Transverse colon (tissue), 4 donors: ENCODE measurements at regions not wholly inside any gene's neighbourhood (a gene's known extent, or its start where the extent isn't known, plus 50 kb on each side); places are given as distances from the start of the nearest gene placed in this dataset.

Experiments
- DNase-seq: peaks from one replicate; pipeline ENCODE4 v3.0.0-alpha.2; 2019
- H3K27ac ChIP-seq, 4 donors: fragments of 200-600 bp; sonication (generic); 2 replicates each; pipeline ENCODE4 v1.5.1; 2016 to 2018; ENCODE audit warnings: inconsistent platforms in 4 of 4
- H3K27me3 ChIP-seq: fragments of 200-600 bp; sonication (generic); 2 replicates; pipeline ENCODE4 v1.5.1; 2017; ENCODE audit warnings: inconsistent platforms
- H3K36me3 ChIP-seq, 4 donors: fragments of 200-600 bp; sonication (generic); 2 replicates each; pipeline ENCODE4 v1.5.1; 2017 to 2019; ENCODE audit warnings: inconsistent platforms in 4 of 4
- H3K4me1 ChIP-seq, 4 donors: fragments of 200-600 bp; sonication (generic); 2 replicates each; pipeline ENCODE4 v1.5.1; 2017 to 2020; ENCODE audit warnings: inconsistent platforms in 4 of 4
- H3K4me3 ChIP-seq, 4 donors: fragments of 200-600 bp; sonication (generic); 1 replicate in 1 of 4; 2 replicates in 3 of 4; pipeline versions ENCODE4 v1.5.1 to v1.6.1; 2017 to 2019; ENCODE audit warnings: inconsistent platforms in 4 of 4
- H3K9me3 ChIP-seq, 2 donors: fragments of 200-600 bp; sonication (generic); 2 replicates each; pipeline ENCODE4 v1.5.1; 2017 to 2019; ENCODE audit warnings: inconsistent platforms in 2 of 2
- CTCF ChIP-seq, 5 experiments: fragments of 200-600 bp in 3 of 5; fragments of 450-650 bp in 2 of 5; sonication (generic) in 3 of 5; IDR thresholded peaks; 1 replicate in 2 of 5; 2 replicates in 3 of 5; pipeline ENCODE4 v1.5.1; 2016 to 2017; ENCODE audit warnings: antibody characterized with exemption in 5 of 5, inconsistent platforms in 3 of 5, mild to moderate bottlenecking in 2 of 5, moderate library complexity in 1 of 5
- EP300 ChIP-seq: sonication (generic); formaldehyde crosslinking; IDR thresholded peaks from one replicate; pipeline ENCODE4 v1.6.1; 2017; ENCODE audit warnings: antibody characterized with exemption, low read depth
- POLR2A ChIP-seq: fragments of 450-650 bp; IDR thresholded peaks from one replicate; pipeline ENCODE4 v1.6.1; 2016; ENCODE audit warnings: antibody characterized with exemption, mild to moderate bottlenecking, moderate library complexity
- POLR2AphosphoS5 ChIP-seq, 3 donors: sonication (generic); formaldehyde crosslinking; IDR thresholded peaks; one replicate each; pipeline ENCODE4 v1.6.1; 2016; ENCODE audit warnings: antibody characterized with exemption in 3 of 3
- WGBS, 2 donors: methylation state at CpG; one replicate each; pipeline ENCODE4 v1.1.5; 2018; ENCODE audit warnings: low coverage in 1 of 2; 5-methylcytosine and 5-hydroxymethylcytosine counted together
- in situ Hi-C, 4 donors: fragments of 200-750 bp; cut with MboI; loops; one replicate each; pipeline versions ENCODE4 v1.15.0 to v1.15.1; 2017; ENCODE audit warnings: low sequenced_read_pairs in 3 of 4, low pct_ligation_motif_present in 1 of 4, low pct_unique_long_range_greater_than_20kb in 1 of 4
- intact Hi-C: fragments of 100-400 bp; cut with DNase I; formaldehyde crosslinking; loops from one replicate; pipeline ENCODE4 v1.15.1; 2023; ENCODE audit warnings: low total_unique reads

DNA sequence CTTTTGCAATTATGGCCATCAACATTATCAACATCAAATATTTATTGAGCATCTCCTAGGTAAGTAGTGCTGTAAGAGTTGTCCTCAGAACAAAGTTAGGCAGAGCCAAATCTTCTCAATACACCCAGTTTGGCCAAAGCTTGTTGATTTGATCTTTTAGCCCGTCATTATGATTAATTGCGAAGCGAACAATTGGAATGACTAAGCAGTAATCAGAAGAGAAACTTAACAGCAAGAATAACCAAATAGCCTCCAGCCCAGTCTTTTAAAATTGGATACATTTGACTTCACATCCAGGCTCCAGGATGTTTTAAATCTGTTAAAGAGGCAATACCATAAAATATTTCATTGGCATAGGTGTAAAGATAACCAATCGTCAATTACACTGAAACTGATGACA is 1156.0 kb downstream of the OLFM4 start:
- H3K27ac ChIP-seq, result no peak overlapping the region
- in situ Hi-C loops (no loop called here), intact Hi-C loops (no loop called here)
- no peaks in the 10 kb centered on the region for H3K36me3 ChIP-seq
- DNase-seq, result no peak
- WGBS, 2 donors, result 85% methylated on average over 4 of the region's 4 CpGs
- no peak overlapping the region for H3K4me3 ChIP-seq
- TF ChIP-seq CTCF (IDR thresholded peaks at IDR 0.05), result no peak
- TF ChIP-seq POLR2AphosphoS5 (IDR thresholded peaks at IDR 0.05), result no peak
- TF ChIP-seq POLR2A, result no peak
- no peak for TF ChIP-seq EP300
- no peaks in the 10 kb centered on the region for H3K27me3 ChIP-seq
- no peaks in the 10 kb centered on the region for H3K4me1 ChIP-seq
- peaks cover 0 to 3% of the 10 kb centered on the region in 2 donors for H3K9me3 ChIP-seq

DNA sequence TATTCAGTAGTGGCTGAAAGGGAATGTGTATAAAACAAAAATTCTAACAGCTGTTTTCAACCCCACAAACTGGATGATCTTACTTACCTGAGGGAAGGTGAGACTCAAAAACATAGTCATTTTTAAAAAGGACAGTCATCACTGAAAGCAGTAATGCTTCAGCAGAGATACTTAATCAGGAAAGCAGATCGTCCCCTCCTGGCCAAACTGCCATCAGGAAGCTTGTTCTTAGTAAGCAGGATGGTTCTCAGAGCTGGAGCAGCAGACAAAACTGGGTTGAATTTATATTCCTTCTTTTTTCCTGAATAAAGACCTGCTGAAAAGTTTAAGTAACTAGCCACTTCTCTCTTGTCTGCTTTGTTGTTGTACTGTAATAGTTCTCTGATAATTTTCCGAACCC is 1156.5 kb downstream of the OLFM4 start:
- H3K4me3 ChIP-seq, result no peak overlapping the region
- H3K9me3 ChIP-seq, result peaks cover 0 to 3% of the 10 kb centered on the region in 2 donors
- no peaks in the 10 kb centered on the region for H3K4me1 ChIP-seq
- TF ChIP-seq POLR2A (no peak), POLR2AphosphoS5 (IDR thresholded peaks at IDR 0.05) (no peak), CTCF (IDR thresholded peaks at IDR 0.05) (no peak), EP300 (no peak)
- in situ Hi-C loops, result no loop called here
- WGBS, 2 donors, result 67 to 75% methylated on average over 2 of the region's 2 CpGs
- DNase-seq, result no peak
- no peaks in the 10 kb centered on the region for H3K36me3 ChIP-seq
- intact Hi-C loops, result no loop called here
- H3K27ac ChIP-seq, result no peak overlapping the region
- no peaks in the 10 kb centered on the region for H3K27me3 ChIP-seq

GRCh38 chr13:54185785-54186184 is 1157.2 kb downstream of the OLFM4 start:
- in situ Hi-C loops (no loop called here), intact Hi-C loops (no loop called here)
- Histone ChIP-seq H3K27ac (no peak overlapping the region), H3K9me3 (peaks cover 0 to 3% of the 10 kb centered on the region in 2 donors), H3K27me3 (no peaks in the 10 kb centered on the region), H3K36me3 (no peaks in the 10 kb centered on the region), H3K4me3 (no peak overlapping the region), H3K4me1 (no peaks in the 10 kb centered on the region)
- TF ChIP-seq CTCF (IDR thresholded peaks at IDR 0.05) (no peak), POLR2A (no peak), POLR2AphosphoS5 (IDR thresholded peaks at IDR 0.05) (no peak), EP300 (no peak)
- no peak for DNase-seq
- 33% methylated on average over 1 of the region's 1 CpG; no CpG with 5 or more reads in 1 of the 2 donors for WGBS, 2 donors

DNA sequence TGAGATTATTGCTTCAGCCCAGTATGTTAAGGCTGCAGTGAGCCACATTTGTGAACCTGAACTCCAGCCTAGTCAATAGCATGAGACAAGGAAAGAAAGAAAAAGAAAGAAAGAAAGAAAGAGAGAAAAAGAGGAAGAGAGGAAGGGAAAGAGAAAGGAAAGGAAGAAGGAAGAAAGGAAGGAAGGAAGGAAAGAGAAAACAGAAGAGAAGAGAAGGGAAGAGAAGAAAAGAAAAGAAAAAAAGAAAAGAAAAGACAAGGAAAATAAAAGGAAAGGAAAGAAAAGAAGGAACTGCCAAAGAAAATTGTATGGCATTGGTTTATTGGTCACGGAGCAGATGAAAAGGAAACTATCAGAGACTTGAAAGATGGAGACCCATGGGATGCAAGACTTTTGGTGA is 1158.8 kb downstream of the OLFM4 start:
- H3K9me3 ChIP-seq, result no peaks in the 10 kb centered on the region
- no peak overlapping the region for H3K27ac ChIP-seq
- no peaks in the 10 kb centered on the region for H3K27me3 ChIP-seq
- TF ChIP-seq EP300 (no peak), POLR2A (no peak), POLR2AphosphoS5 (IDR thresholded peaks at IDR 0.05) (no peak)
- no peaks in the 10 kb centered on the region for H3K36me3 ChIP-seq
- intact Hi-C loops (no loop called here), in situ Hi-C loops (no loop called here)
- no peak for DNase-seq
- WGBS, 2 donors, result 77 to 80% methylated on average over 1 of the region's 1 CpG
- no peaks in the 10 kb centered on the region for H3K4me1 ChIP-seq
- H3K4me3 ChIP-seq, result no peak overlapping the region
